GM21717 (cell line): ENCODE measurements at regions not wholly inside any gene's neighbourhood (a gene's known extent, or its start where the extent isn't known, plus 50 kb on each side); places are given as distances from the start of the nearest gene placed in this dataset.
"Not testable (repeated sequence)": the region's sequence is repeated elsewhere in the genome, so short reads cannot be mapped to it uniquely, and the experiment has no call there.

ENCODE experiments used
- ATAC-seq: cut with Tn5 transposase; IDR thresholded peaks from one replicate; pipeline ENCODE4 v1.9.1; 2021; ENCODE audit warnings: mild to moderate bottlenecking, moderate library complexity; ENCODE audit not compliant: unreplicated experiment

DNA sequence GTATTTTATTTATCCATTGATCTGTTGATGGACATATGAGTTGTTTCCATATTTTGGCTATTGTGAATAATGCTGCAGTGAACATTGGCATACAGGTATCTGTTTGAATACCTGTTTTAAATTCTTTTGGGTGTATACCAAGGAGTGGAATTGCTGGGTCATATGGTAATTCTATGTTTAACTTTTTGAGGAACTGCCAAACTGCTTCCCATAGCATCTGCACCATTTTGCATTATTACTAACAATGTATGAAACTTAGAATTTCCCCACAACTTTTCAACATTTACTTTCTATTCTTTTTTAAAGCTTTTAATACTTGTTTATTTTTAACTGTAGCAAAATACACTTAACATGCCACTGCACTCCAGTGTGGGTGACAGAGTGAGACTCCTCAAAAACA is 57.0 kb upstream of the MSN start:
- no peak for ATAC-seq

DNA sequence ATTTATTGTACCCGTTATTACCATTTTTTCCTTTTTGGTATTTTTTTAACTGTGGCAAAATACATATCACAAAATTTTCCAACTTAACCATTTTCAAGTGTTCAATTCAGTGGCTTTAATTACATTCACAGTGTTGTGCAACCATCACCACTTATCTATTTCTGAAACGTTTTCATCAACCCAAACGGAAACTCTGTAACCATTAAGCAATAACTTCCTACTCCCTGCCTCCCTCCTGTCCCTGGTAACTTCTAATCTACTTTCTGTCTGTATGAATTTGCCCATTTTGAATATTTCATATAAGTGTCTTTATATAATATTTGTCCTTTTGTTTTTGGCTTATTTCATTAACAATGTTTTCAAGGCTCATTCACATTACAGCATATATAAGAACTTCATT is 57.4 kb upstream of the MSN start:
- ATAC-seq, result no peak

DNA sequence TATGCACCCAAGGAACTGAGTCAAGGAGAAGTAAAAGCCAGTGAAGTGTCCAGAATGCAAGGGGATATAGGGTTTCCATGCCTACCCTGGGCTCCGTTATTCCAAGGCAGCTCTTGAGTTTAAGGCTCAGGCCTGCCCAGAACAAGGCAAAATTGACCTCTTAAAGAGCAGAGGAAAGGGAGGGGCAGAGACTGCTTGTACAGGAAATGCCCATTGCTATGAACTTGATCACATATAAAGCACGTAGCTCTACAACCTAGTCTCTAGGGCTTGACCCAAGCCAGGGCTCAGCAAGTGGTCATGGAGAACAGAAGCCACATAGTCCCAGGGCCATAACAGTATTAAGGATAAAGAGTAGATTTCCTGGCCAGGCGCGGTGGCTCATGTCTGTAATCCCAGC is 58.2 kb upstream of the MSN start:
- ATAC-seq, result no peak

DNA sequence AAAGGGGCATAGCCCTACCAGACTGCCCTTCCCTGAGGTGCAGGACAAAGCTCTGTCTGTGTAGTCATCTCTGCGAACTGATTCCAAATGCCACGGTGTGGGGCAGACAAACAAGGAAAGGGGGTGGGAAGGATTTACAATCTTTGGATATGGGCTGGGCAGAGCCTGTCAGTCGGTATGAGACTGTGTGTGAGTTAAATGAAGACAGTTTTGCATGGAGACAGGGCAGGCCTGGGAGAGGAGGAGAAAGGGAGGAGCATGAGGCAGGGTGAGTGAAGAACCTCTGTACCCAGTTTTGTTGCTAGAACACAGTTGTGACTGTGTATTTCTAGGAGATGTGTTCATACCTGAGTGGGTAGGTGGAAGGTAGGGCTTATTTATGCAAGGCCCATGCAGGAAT is 59.4 kb upstream of the MSN start:
- no peak for ATAC-seq

DNA sequence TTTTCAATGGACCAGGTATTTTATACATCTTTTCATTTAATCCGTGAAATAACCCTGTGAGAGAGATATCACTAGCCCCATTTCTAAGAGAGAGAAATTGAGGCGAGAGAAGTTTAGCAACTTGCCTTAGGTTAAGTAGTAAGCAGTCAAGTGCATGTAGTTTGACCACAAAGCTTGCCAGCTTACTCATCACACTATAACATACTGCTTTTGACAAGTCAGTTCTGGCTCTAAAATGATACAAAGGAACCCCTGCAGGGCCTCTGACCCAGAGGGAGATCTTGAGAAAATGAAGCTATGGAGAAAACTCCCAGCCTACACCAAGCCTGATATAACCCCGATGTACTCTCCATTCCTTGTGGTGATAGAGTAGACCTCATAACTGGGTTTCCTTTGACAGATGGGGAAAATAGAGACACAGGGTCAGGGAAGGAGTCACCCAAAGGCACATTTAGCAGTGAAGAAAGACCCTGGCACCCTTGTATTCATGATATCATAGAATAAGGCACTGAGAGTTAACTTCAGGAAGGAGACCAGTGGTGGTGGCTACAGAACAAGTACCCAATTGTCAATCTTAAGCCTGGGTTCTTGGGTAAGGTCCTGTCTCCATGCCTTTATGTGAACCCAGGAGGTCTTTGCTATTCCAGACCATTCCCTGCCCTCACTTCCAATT is 60.2 kb upstream of the MSN start:
- no peak for ATAC-seq

DNA sequence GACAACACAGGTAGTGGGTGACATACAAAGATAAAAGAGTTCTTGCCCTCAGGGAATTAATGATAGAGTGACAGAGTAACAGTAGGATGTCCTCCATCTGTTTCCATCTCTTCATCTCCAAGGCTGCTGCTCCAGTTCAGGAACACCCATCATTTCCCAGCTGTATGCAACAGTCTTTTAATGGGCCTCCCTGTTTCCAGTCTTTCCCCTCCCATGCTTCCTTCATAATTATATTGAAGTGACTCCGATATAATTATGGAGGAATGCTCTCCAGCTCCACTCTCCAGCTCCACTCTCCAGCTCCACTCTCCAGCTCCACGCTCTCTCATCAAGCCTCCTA is 65.3 kb upstream of the MSN start:
- no peak for ATAC-seq

DNA sequence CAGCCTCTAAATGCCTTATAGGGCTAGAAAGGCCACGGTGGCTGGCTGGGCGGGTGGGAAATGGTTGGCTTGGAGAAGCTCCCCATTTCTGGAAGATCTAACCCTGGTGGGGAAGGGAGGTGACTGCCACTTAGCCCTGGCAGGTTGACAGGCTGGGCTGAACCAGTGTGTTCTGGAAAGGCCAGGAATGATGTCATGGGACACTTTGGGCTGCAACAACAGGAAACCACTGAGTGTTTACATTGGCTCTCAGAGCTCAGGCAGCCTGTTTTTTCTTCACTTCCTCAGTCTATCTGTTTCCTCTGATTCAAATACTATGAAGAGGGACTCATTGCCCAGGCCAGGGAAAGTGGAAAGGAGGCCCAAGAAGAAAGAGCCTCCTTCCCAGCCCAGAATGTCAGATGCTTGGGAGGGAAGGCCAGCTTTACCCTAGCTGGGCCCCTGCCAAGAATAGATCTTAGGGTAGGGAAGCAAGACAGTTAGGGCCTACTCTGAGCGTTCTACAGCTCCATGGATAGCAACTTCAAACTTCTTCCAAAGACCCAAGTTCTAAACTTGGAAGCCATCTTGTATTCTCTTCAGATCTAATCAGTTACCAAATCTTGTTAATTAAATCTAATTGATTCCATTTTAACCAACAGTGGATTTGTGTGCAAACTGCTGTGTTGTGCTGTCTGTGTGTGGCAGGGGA is 65.8 kb upstream of the MSN start:
- no peak for ATAC-seq

DNA sequence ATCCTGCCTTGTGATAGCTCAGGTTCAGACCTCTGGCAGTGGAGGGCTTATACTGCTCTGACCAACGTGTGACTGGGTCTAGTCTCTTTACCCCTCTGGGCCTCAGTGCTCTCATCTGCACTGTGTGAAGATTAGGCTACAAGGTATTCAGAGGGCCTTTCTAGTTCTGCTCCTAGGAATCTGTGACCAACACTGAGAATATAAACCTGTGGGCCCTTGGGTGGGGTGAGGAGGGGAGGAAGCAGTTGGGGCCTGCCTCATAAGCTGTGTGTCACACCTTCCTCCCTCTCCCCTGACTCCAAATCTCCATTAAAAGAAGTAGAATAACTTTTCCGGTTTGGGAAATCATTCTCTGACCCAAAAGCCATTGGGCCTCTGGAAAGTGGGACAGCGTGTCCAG is 66.3 kb upstream of the MSN start:
- ATAC-seq, result no peak

DNA sequence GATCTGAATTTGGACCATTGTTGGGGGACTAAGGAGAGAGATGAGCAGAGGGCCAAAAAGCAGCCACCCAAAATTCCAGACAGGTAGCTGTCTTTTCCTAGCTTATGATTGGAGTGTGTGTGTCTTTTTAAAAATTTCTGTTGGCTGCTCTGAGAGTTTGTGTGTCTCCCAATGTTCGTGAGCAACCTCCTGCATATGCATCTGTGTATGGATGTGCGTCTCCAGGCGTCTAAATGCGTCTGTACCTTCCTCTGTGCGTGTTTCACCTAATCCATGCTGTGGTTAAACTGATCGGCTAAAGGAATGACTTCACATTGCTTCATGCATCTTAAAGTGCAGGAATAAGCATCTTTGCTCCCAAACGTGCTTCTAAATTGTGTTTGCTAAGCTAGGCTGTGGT is 65.5 kb upstream of the LAS1L start:
- ATAC-seq, result no peak

DNA sequence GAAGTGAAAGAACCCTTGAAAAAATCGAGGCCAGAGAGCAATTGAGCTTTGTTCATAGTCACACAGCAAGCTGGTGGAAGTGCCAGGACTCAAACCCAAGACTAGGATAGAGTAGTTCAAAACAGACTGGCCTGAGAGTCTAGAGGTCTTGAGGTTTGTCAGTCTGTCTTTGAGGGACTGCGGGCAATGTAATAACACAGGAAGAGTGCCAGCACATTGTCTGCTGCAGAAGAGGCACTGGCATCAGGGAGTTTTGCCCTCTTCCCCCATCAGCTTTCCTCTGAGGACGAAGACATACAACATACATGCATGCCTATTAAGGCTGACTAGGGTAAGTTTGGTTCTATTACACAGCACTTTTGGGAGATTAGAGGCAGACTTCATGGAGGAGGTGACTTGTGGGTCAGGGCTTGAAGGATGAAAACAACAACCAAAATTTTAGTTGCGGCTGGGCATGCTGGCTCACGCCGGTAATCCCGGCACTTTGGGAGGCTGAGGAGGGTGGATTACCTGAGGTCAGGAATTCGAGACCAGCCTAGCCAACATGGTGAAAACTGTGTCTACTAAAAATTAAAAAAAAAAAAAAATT is 64.1 kb upstream of the LAS1L start:
- ATAC-seq, result no peak

DNA sequence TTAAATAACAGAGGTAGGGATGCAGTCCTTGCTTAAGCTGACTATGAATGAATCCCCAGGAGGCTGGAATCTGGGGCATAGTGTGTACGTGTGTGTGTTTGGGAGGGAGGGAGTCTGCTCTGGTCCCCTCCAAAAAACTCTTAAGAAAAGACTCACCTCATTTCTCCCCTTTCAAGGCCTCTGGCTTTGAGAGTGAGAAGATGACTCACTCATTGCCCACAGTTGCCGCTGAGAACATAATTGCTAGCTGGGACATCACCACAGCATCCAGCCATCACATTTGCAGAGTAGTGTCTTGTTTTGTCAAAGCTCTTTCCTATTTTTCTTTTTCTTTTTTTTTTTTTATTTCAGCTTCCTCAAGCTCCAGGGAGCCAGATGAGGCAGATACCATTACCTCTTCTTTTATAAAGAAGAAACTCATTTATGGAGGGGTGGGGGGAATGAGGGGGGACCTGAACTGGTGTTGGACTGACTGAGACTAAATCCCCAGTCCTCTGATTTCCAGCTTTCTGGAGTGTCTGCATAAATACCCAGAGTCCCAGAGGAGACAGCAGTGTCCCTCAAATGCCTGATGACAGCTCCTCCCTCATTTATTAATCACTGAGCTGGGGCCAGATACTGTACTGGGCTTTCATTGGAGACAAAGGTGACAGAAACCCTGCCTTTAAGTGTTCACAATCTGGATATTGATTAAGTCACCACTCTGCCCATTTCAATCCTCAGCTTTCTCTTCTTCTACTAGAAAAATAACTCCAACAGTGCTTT is 61.9 kb upstream of the LAS1L start:
- ATAC-seq, result peak; percentile 57

DNA sequence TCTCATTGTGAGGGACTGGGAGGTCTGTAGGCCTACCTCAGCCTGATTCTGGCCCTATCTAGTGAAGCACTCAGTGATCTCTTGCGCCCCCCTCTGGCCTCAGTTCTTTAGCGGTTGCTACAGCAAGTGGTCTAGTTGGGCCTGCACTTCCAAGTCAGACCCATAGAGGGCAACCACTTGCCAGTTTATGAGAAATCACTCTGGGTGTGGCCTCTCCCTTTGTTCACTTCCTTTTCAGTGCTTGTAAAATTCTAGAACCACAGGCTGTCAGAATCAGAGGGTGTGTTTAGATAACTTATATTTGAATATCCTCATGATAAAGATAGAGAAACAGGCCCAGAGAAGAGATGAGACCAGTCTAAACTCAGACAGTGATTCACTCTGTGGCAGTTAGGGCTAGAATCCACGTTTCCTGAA is 60.9 kb upstream of the LAS1L start:
- ATAC-seq, result peak; percentile 79

DNA sequence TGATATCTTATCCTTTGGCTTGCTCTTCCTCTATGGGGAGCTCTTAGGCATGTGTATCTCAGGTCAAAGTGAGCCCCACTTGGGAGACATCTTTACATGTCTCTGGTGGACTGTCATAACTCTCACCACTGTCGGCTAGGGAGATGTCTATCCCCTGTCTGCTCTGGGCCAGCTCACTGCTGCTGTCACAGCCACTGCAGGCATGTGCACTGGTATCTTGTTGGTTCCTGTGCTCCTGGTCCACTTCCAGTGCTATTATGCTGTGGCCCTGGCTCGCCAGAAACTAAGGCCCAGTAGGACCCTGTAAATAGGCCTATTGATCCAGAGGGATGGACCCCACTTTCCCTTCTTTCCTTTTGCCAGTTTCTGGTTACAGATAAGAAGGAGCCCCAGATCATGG is 56.6 kb upstream of the LAS1L start:
- no peak for ATAC-seq

DNA sequence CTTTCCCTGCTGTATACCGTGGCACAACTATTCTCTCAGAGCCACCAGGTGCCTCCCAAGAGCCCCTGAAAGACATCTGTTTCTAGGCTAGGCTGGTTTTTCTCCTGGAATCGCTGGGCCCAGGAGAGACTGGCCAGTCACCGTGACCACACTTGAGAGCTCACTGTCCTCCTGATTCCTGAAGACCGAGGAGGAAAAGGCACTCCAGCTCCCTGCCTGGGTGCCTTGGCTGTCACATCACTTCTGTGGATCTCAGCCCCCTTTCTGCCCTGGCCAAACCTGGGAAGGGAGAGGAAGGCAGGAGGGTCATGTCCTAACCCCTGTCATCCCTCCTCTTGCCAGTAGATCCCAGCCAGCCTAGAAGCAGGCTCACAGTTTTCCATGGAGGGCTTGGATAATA is 54.7 kb upstream of the LAS1L start:
- no peak for ATAC-seq

DNA sequence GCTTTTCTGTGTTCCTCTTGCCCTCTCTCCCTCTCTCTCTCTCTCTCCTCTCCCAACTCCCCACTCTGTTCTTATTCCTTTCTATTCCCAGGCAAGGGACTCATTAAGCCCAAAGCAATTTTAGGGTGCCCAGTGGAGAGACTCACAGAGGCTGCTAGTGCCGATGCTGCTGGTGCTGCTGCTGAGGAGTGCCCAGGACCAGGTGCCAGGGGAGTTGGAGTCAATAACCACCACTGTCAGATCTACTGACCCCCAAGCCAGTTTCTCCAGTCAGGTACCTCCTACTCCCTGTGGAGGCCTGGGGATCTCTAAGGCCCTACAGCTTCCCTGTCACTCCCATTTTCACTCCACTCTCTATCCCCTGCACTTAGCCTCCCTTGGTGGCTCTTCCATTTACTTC is 54.2 kb upstream of the LAS1L start:
- ATAC-seq, result no peak

DNA sequence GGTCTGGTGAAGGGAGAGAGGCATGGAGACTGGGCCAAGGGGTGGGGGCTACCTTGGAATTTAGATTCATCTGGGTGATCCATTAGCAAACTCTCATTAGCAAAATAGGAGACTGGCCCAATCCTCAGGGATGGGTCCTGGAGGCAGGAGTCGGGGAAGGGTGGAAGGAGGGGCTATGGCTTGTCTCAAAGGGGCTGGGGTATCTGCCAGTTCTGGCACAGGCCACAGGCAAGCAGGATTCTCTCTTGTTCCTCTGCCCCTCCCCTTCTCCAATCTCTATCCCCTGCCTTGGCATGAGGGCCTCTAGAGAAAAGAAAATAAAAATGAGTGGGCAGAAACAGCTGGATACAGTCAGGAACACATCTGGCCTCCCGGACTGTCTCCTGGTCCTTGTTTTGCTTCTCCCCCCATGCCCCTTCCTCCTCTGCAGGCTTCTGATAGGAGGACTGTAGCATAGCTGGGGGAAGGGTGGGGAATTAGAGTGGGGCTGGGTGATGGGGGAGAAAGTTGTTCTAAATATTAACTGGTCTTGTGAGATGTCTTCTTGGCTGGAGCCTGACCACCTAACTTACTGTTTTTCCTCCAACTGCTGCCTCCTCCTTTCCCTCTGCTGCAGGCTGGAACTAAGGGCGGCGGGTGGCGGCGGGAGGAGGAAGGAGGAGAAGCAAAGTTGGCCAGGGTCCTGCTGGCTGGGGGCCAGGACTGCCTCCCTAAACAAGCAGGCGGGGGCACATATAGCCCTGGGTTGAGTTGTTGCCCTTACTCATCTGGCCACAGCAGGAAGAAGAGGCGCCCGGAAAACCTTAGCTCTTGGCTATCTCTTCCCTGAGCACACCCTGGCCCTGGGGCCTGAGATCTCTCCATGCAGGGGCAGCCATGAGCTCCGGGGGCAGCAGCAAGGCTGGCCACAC is 53.3 kb upstream of the LAS1L start:
- no peak for ATAC-seq

DNA sequence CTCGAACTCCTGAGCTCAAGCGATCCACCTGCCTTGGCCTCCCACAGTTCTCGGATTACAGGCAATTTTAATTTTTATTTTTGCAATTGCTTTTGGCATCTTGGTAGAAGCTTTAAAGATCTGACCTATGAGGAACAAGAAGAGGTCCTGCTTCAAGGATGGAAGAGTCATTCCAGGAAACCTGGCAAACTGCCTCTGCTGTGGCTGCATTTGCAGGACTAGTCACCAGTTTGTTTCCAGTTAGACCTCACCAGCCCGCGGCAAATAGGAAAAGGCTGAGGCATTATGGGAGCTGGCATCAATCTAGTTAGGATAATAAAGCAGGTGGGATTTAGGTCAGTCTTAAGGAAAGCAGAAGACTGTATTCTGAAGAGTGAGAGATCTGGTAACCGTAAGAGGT is 51.9 kb upstream of the LAS1L start:
- no peak for ATAC-seq

DNA sequence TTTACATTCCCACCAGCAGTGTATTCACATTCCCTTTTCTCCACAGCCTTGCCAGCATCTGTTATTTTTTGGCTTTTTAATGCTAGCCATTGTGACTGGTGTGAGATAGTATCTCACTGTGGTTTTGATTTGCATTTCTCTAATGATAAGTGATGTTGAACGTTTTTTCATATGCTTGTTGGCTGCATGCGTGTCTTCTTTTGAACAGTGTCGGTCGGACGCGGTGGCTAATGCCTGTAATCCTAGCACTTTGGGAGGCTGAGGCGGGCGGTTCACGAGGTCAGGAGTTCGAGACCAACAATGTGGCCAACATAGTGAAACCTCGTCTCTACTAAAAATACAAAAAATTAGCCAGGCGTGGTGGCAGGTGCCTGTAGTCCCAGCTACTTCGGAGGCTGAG is 50.6 kb upstream of the LAS1L start:
- ATAC-seq, result not testable (repeated sequence)
